ENCODE measurements at regions not wholly inside any gene's neighbourhood (a gene's known extent, or its start where the extent isn't known, plus 50 kb on each side); places are given as distances from the start of the nearest gene placed in this dataset.

GRCh38 chr11:104623518-104623917 lies 274.7 kb downstream of the CASP12 start:
- DNase-seq (ENCODE audit: extremely low read depth in 1 of 11, low read depth in 9 of 11, low spot score in 4 of 11) = no peak

- no peak for DNase-seq (ENCODE audit: extremely low read depth in 1 of 11, low read depth in 9 of 11, low spot score in 4 of 11)
Observed at GRCh38 chr11:104620991-104621390, 277.3 kb downstream of the CASP12 start.

GRCh38 chr11:104619751-104620150 lies 278.5 kb downstream of the CASP12 start:
- no peak for DNase-seq (ENCODE audit: extremely low read depth in 1 of 11, low read depth in 9 of 11, low spot score in 4 of 11)

- DNase-seq (ENCODE audit: extremely low read depth in 1 of 11, low read depth in 9 of 11, low spot score in 4 of 11) = peak in 1 of 11 donors; percentile 5
Observed at GRCh38 chr11:104618954-104619353, 279.3 kb downstream of the CASP12 start.

GRCh38 chr11:104614961-104615360 lies 283.3 kb downstream of the CASP12 start:
- DNase-seq (ENCODE audit: extremely low read depth in 1 of 11, low read depth in 9 of 11, low spot score in 4 of 11) = no peak

- DNase-seq (ENCODE audit: extremely low read depth in 1 of 11, low read depth in 9 of 11, low spot score in 4 of 11) = no peak
Observed at GRCh38 chr11:104614117-104614680, 284.1 kb downstream of the CASP12 start.

- no peak for DNase-seq (ENCODE audit: extremely low read depth in 1 of 11, low read depth in 9 of 11, low spot score in 4 of 11)
Observed at GRCh38 chr11:104610635-104611034, 287.6 kb downstream of the CASP12 start.

GRCh38 chr11:104609311-104610085 lies 288.8 kb downstream of the CASP12 start:
- DNase-seq (ENCODE audit: extremely low read depth in 1 of 11, low read depth in 9 of 11, low spot score in 4 of 11) = peak in 8 of 11 donors; percentile 10 to 24 (median 14)

- no peak for DNase-seq (ENCODE audit: extremely low read depth in 1 of 11, low read depth in 9 of 11, low spot score in 4 of 11)
Observed at GRCh38 chr11:104602643-104603042, 295.6 kb downstream of the CASP12 start.

- DNase-seq (ENCODE audit: extremely low read depth in 1 of 11, low read depth in 9 of 11, low spot score in 4 of 11) = no peak
Observed at GRCh38 chr11:104594228-104594958, 303.9 kb downstream of the CASP12 start.

GRCh38 chr11:104588970-104589369 lies 309.3 kb downstream of the CASP12 start:
- no peak for DNase-seq (ENCODE audit: extremely low read depth in 1 of 11, low read depth in 9 of 11, low spot score in 4 of 11)

- DNase-seq (ENCODE audit: extremely low read depth in 1 of 11, low read depth in 9 of 11, low spot score in 4 of 11) = no peak
Observed at GRCh38 chr11:104588446-104588845, 309.8 kb downstream of the CASP12 start.

GRCh38 chr11:104584823-104585222 lies 313.4 kb downstream of the CASP12 start:
- no peak for DNase-seq (ENCODE audit: extremely low read depth in 1 of 11, low read depth in 9 of 11, low spot score in 4 of 11)

GRCh38 chr11:104583857-104584256 lies 314.4 kb downstream of the CASP12 start:
- no peak for DNase-seq (ENCODE audit: extremely low read depth in 1 of 11, low read depth in 9 of 11, low spot score in 4 of 11)

GRCh38 chr11:104582431-104582830 lies 315.8 kb downstream of the CASP12 start:
- no peak for DNase-seq (ENCODE audit: extremely low read depth in 1 of 11, low read depth in 9 of 11, low spot score in 4 of 11)

- DNase-seq (ENCODE audit: extremely low read depth in 1 of 11, low read depth in 9 of 11, low spot score in 4 of 11) = no peak
Observed at GRCh38 chr11:104581246-104581980, 316.8 kb downstream of the CASP12 start.

- no peak for DNase-seq (ENCODE audit: extremely low read depth in 1 of 11, low read depth in 9 of 11, low spot score in 4 of 11)
Observed at GRCh38 chr11:104573441-104573990, 324.7 kb downstream of the CASP12 start.

GRCh38 chr11:104572279-104572678 lies 326.0 kb downstream of the CASP12 start:
- DNase-seq (ENCODE audit: extremely low read depth in 1 of 11, low read depth in 9 of 11, low spot score in 4 of 11) = no peak

GRCh38 chr11:104570078-104570701 lies 328.1 kb downstream of the CASP12 start:
- DNase-seq (ENCODE audit: extremely low read depth in 1 of 11, low read depth in 9 of 11, low spot score in 4 of 11) = no peak
